GM12874 (cell line): ENCODE measurements at regions not wholly inside any gene's neighbourhood (a gene's known extent, or its start where the extent isn't known, plus 50 kb on each side); places are given as distances from the start of the nearest gene placed in this dataset.

ENCODE experiments used
- TF ChIP-seq, protein P1 (sequence below): IDR thresholded peaks from 2 replicates; pipeline ENCODE4 v1.5.1; 2011; ENCODE audit warnings: low read depth, mild to moderate bottlenecking, control low read depth, low read length, moderate library complexity; ENCODE audit not compliant: insufficient read depth

DNA sequence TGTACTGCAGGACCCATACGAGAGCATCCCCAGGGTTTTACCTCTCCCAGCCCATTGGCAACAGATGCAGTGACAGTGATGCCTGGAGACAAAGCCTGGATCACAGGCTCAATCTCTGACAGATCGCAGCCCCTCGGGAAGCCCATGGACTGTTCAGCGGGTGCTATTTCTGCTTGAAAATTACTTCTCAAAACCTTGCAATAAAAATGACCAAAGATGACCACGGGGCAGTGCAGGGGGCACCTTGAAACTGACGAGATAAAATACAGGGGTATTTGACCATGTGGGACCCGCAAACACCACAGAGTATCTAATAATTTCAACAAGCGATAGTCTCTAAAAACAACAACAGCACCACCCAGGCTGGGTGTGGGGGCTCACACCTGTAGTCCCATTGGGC lies 118.3 kb downstream of the C16orf95 start:
- TF ChIP-seq, protein P1, sequence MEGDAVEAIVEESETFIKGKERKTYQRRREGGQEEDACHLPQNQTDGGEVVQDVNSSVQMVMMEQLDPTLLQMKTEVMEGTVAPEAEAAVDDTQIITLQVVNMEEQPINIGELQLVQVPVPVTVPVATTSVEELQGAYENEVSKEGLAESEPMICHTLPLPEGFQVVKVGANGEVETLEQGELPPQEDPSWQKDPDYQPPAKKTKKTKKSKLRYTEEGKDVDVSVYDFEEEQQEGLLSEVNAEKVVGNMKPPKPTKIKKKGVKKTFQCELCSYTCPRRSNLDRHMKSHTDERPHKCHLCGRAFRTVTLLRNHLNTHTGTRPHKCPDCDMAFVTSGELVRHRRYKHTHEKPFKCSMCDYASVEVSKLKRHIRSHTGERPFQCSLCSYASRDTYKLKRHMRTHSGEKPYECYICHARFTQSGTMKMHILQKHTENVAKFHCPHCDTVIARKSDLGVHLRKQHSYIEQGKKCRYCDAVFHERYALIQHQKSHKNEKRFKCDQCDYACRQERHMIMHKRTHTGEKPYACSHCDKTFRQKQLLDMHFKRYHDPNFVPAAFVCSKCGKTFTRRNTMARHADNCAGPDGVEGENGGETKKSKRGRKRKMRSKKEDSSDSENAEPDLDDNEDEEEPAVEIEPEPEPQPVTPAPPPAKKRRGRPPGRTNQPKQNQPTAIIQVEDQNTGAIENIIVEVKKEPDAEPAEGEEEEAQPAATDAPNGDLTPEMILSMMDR, result no peak

GRCh38 chr16:87199379-87199778 lies 117.8 kb downstream of the C16orf95 start:
- TF ChIP-seq, protein P1, result no peak

DNA sequence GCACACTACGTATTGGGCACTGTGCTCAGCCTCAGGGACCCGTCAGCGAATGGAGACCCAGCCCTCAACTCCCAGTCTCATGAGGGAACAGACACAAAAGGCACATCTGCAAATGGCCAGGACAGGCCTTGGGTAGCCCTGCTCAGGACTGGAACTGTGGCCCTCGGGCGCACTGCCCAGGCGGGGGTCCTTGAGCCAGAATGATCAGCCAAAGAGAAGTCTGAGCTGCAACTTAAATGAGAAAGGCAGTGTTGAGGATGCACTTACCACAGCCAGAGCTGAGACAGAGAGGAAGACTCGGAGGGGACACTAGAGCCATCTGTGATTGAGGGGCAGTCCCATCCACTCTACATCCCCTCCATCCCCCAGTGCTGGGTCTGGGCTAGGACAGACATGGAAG lies 117.3 kb downstream of the C16orf95 start:
- TF ChIP-seq, protein P1, result no peak

DNA sequence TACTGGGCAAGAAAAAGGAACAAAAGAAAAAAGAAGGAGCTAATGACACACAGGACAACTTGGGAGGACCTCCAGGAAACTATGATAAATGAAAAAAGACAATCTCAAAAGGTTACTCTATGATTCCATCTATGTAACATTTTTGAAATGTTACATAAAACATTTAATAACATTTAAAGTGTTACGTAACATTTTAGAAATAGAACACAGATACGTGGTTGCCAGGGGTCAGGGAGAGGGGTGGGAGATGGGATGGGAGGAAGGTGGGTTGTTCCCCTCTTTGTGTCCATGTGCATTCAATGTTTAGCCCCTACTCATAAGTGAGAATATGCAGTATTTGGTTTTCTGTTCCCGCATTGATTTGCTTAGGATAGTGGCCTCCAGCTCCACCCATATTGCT lies 116.6 kb downstream of the C16orf95 start:
- TF ChIP-seq, protein P1, result no peak

DNA sequence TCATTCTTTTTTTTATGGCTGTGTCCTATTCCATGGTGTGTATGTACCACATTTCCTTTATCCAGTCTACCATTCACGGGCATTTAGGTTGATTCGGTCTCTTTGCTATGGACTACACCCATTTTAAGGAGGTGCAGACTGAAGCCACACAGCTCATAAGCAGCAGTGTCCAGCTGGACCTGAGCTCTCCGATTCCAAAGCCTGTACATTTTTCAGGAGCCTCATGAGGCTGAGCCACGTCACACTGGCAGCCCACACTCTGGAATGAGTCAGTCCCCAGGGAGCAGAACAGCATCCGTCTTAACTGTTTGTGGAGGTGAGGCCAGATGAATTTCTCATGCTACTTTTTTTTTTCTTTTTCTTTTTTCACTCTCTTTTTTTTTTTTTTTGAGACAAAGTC lies 116.1 kb downstream of the C16orf95 start:
- TF ChIP-seq, protein P1, result no peak

- TF ChIP-seq, protein P1, result no peak
Observed at GRCh38 chr16:87201790-87202189, 115.4 kb downstream of the C16orf95 start.

DNA sequence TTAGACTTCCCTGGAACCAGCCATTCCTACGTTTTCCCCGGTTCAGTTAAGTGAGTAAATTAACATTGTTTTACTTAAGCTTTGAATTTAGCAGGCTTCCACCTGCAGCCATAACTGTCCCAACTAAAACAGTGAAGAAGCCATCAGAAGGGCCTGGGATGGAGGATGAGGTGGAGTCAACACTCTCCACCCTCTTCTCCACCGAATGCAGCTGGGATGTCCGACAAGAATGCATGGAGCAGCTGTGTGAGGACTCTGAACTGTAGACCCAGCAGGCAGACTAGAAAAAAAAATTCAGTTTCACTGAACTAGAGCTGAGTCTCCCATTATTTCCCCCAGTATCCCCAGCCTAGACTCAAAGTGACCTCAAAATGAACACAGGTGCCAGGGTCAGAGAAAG lies 114.8 kb downstream of the C16orf95 start:
- TF ChIP-seq, protein P1, result no peak
